ENCODE measurements at regions not wholly inside any gene's neighbourhood (a gene's known extent, or its start where the extent isn't known, plus 50 kb on each side); places are given as distances from the start of the nearest gene placed in this dataset.

- intact Hi-C loops (cut with micrococcal nuclease; ENCODE audit: unreplicated experiment): no loop called here
- Histone ChIP-seq H3K36me3 (ENCODE audit: insufficient read depth, low read length, poor library complexity, severe bottlenecking) (no peaks in the 10 kb centered on the region), H3K27ac (ENCODE audit: low read depth, low read length, poor library complexity, severe bottlenecking) (no peak overlapping the region), H3K9me3 (ENCODE audit: low read depth, low read length, poor library complexity, severe bottlenecking) (no peaks in the 10 kb centered on the region), H3K4me3 (ENCODE audit: low read depth, low read length, poor library complexity, severe bottlenecking) (no peak overlapping the region), H3K4me1 (ENCODE audit: insufficient read depth, low read length, poor library complexity, severe bottlenecking) (no peaks in the 10 kb centered on the region), H3K27me3 (replicated peaks; ENCODE audit: insufficient read depth, low read depth, low read length, poor library complexity) (no peaks in the 10 kb centered on the region)
- TF ChIP-seq EZH2 (IDR thresholded peaks at IDR 0.05; ENCODE audit: borderline replicate concordance, low read depth, low read length, poor library complexity, severe bottlenecking): no peak
- TF ChIP-seq CTCF (conservative IDR thresholded peaks at IDR 0.05; ENCODE audit: low read depth, low read length): no peak
- POLR2A ChIA-PET (ENCODE audit: low non-redundant PET): no interaction called here
- no TSS peak for BruUV-seq (replicated peaks)
- CTCF ChIA-PET: no interaction called here
- DNase-seq (ENCODE audit: low spot score): no peak
Observed at GRCh38 chr2:171225989-171226388, 65.3 kb upstream of the TLK1 start.

DNA sequence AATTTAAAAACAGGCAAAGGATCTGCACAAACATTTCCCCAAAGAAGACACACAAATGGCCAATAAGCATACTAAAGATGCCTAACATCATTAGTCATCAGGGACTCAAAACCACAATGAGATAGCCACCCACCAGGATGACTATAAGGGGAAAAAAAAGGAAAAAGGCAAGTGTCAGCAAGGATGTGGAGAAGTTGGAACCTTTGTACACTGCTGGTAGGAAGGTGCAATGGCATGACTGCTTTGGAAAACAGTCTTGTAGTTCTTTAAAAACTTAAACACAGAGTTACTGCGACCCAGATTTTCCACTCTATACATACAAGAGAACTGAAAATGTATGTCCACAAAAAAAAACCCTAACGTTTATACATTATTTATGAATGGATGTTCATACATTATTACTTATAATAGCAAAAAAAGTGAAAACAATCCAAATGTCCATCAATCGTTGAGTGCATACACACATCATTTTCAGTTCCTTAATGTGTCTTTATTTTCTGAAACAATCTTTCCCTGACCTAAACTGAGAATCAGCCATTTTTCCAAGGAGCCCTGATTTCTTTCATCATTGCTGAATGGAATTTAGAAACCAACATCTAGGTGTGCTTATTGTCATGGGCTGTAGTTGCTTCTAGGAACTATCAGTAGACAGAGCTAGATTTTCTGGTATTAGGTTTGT, 64.7 kb upstream of the TLK1 start:
- no TSS peak for BruUV-seq (replicated peaks)
- POLR2A ChIA-PET (ENCODE audit: low non-redundant PET): no interaction called here
- Histone ChIP-seq H3K27me3 (replicated peaks; ENCODE audit: insufficient read depth, low read depth, low read length, poor library complexity) (no peaks in the 10 kb centered on the region), H3K36me3 (ENCODE audit: insufficient read depth, low read length, poor library complexity, severe bottlenecking) (no peaks in the 10 kb centered on the region), H3K9me3 (ENCODE audit: low read depth, low read length, poor library complexity, severe bottlenecking) (no peaks in the 10 kb centered on the region), H3K4me3 (ENCODE audit: low read depth, low read length, poor library complexity, severe bottlenecking) (no peak overlapping the region), H3K27ac (ENCODE audit: low read depth, low read length, poor library complexity, severe bottlenecking) (no peak overlapping the region), H3K4me1 (ENCODE audit: insufficient read depth, low read length, poor library complexity, severe bottlenecking) (no peaks in the 10 kb centered on the region)
- CTCF ChIA-PET: no interaction called here
- TF ChIP-seq EZH2 (IDR thresholded peaks at IDR 0.05; ENCODE audit: borderline replicate concordance, low read depth, low read length, poor library complexity, severe bottlenecking) (no peak), CTCF (conservative IDR thresholded peaks at IDR 0.05; ENCODE audit: low read depth, low read length) (no peak)
- intact Hi-C loops (cut with micrococcal nuclease; ENCODE audit: unreplicated experiment): no loop called here
- DNase-seq (ENCODE audit: low spot score): peak; percentile 63

DNA sequence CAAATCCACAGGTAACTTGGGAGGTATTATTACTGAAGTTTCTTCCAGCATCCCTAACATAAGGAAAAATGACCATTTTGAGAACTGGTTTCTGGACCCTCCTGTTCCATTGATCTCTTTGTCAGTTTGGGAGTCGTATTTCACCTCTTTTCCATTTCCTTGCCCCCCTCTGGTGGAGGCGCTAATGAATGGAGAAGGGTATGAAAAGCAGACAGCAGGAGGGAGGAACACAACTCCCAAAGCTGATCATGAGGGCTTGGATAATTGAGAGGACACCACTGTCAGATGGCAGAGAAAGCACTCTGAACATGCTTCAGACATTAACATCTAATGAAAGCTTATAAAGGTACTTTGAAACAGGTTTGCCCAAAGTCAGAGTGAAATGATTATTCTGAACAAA, 56.6 kb upstream of the TLK1 start:
- peak; percentile 5 for DNase-seq (ENCODE audit: low spot score)
- ChIA-PET CTCF (no interaction called here), POLR2A (ENCODE audit: low non-redundant PET) (no interaction called here)
- Histone ChIP-seq H3K4me3 (ENCODE audit: low read depth, low read length, poor library complexity, severe bottlenecking) (no peak overlapping the region), H3K36me3 (ENCODE audit: insufficient read depth, low read length, poor library complexity, severe bottlenecking) (no peaks in the 10 kb centered on the region), H3K27me3 (replicated peaks; ENCODE audit: insufficient read depth, low read depth, low read length, poor library complexity) (no peaks in the 10 kb centered on the region), H3K27ac (ENCODE audit: low read depth, low read length, poor library complexity, severe bottlenecking) (no peak overlapping the region), H3K9me3 (ENCODE audit: low read depth, low read length, poor library complexity, severe bottlenecking) (no peaks in the 10 kb centered on the region), H3K4me1 (ENCODE audit: insufficient read depth, low read length, poor library complexity, severe bottlenecking) (no peaks in the 10 kb centered on the region)
- intact Hi-C loops (cut with micrococcal nuclease; ENCODE audit: unreplicated experiment): no loop called here
- TF ChIP-seq EZH2 (IDR thresholded peaks at IDR 0.05; ENCODE audit: borderline replicate concordance, low read depth, low read length, poor library complexity, severe bottlenecking) (no peak), CTCF (conservative IDR thresholded peaks at IDR 0.05; ENCODE audit: low read depth, low read length) (no peak)
- no TSS peak for BruUV-seq (replicated peaks)

Data from A673 (cell line).